H1 (cell line): ENCODE measurements at regions not wholly inside any gene's neighbourhood (a gene's known extent, or its start where the extent isn't known, plus 50 kb on each side); places are given as distances from the start of the nearest gene placed in this dataset.

Source experiments
- CTCF ChIA-PET: fragments of 300-600 bp; sonication (Branson Sonifier 250); formaldehyde crosslinking; loops from one replicate; lab custom pipeline; 2021; ENCODE audit not compliant: partially characterized antibody; lab: Charles Lee
- POLR2A ChIA-PET: fragments of 300-600 bp; sonication (Branson Sonifier 250); formaldehyde crosslinking; loops from one replicate; lab custom pipeline; 2021; ENCODE audit warnings: inconsistent platforms; ENCODE audit not compliant: partially characterized antibody; lab: Charles Lee
- DNase-seq, 2 experiments: peaks; one replicate each; pipeline versions ENCODE4 v3.0.0 to v3.0.0-alpha.2; 2010 to 2022; ENCODE audit warnings: low spot score in 2 of 2, low read depth in 1 of 2, mixed read lengths in 1 of 2
- FAIRE-seq: peaks from 2 replicates; lab custom pipeline; 2011; peaks lifted over from hg19 to GRCh38; lab: Jason Lieb, UNC
- H2AFZ ChIP-seq: 2 replicates; pipeline ENCODE4 v1.8.1; 2012; ENCODE audit warnings: low read length, inconsistent platforms
- H2AK5ac ChIP-seq: 2 replicates; pipeline ENCODE4 v1.6.1; 2013; ENCODE audit warnings: low read depth, low read length
- H2BK120ac ChIP-seq: replicated peaks from 2 replicates; pipeline ENCODE3; 2013; ENCODE audit warnings: low read depth, low read length, inconsistent platforms
- H2BK12ac ChIP-seq: 2 replicates; pipeline ENCODE4 v1.6.1; 2013; ENCODE audit warnings: low read depth, low read length
- H2BK15ac ChIP-seq: 2 replicates; pipeline ENCODE4 v1.6.1; 2013; ENCODE audit warnings: low read length
- H2BK20ac ChIP-seq: 2 replicates; pipeline ENCODE4 v1.6.1; 2013; ENCODE audit warnings: low read length
- H2BK5ac ChIP-seq: 2 replicates; pipeline ENCODE4 v1.6.1; 2013; ENCODE audit warnings: low read depth, low read length
- H3K14ac ChIP-seq: 2 replicates; pipeline ENCODE4 v1.6.1; 2013; ENCODE audit warnings: inconsistent platforms; ENCODE audit not compliant: insufficient read length
- H3K18ac ChIP-seq: 2 replicates; pipeline ENCODE4 v1.6.1; 2013; ENCODE audit warnings: low read length; ENCODE audit errors: extremely low read depth
- H3K23ac ChIP-seq: 2 replicates; pipeline ENCODE4 v1.6.1; 2013; ENCODE audit warnings: inconsistent platforms; ENCODE audit not compliant: insufficient read length
- H3K23me2 ChIP-seq: 2 replicates; pipeline ENCODE4 v1.6.1; 2013; ENCODE audit warnings: low read depth, low read length
- H3K27ac ChIP-seq: 2 replicates; pipeline ENCODE4 v1.6.1; 2011; ENCODE audit warnings: low read depth, low read length, inconsistent platforms
- H3K27me3 ChIP-seq, 4 experiments: replicated peaks in 1 of 4; 1 replicate in 1 of 4; 2 replicates in 3 of 4; pipeline versions ENCODE4 v1.6.1 to v1.8.1; 2011 to 2013; ENCODE audit warnings: low read length in 3 of 4, mild to moderate bottlenecking in 3 of 4, inconsistent platforms in 2 of 4, mixed read lengths in 2 of 4, moderate library complexity in 1 of 4; ENCODE audit not compliant: control insufficient read depth in 3 of 4, insufficient read depth in 3 of 4; ENCODE audit errors: extremely low read depth in 1 of 4
- H3K36me3 ChIP-seq, 4 experiments: 2 replicates each; pipeline versions ENCODE4 v1.6.1 to v1.8.1; 2011 to 2013; ENCODE audit warnings: mild to moderate bottlenecking in 4 of 4, low read length in 3 of 4, moderate library complexity in 2 of 4, control low read depth in 1 of 4, inconsistent platforms in 1 of 4; ENCODE audit not compliant: insufficient read depth in 4 of 4, control insufficient read depth in 2 of 4
- H3K4ac ChIP-seq: replicated peaks from 2 replicates; pipeline ENCODE3; 2013; ENCODE audit warnings: low read length, low read depth, mixed read lengths, inconsistent platforms; ENCODE audit not compliant: insufficient read length
- H3K4me1 ChIP-seq, 4 experiments: replicated peaks in 1 of 4; 1 replicate in 1 of 4; 2 replicates in 3 of 4; pipeline versions ENCODE4 v1.6.1 to v1.8.1; 2011 to 2013; ENCODE audit warnings: low read length in 3 of 4, inconsistent platforms in 2 of 4, mixed read lengths in 1 of 4; ENCODE audit not compliant: insufficient read depth in 4 of 4, control insufficient read depth in 3 of 4
- H3K4me2 ChIP-seq, 2 experiments: 2 replicates each; pipeline versions ENCODE4 v1.6.1 to v1.8.1; 2011 to 2013; ENCODE audit warnings: low read depth in 2 of 2, low read length in 2 of 2, control low read depth in 1 of 2, inconsistent platforms in 1 of 2, mild to moderate bottlenecking in 1 of 2; ENCODE audit not compliant: insufficient read depth in 1 of 2
- H3K4me3 ChIP-seq, 4 experiments: fragments of 200-600, 300-600 bp in 1 of 4; sonication (generic), shearing (Covaris generic), sonication (Bioruptor Twin) in 1 of 4; 2 replicates each; pipeline versions ENCODE4 v1.5.1 to v1.8.1; 2011 to 2016; ENCODE audit warnings: low read length in 4 of 4, low read depth in 3 of 4, control low read depth in 2 of 4, inconsistent platforms in 2 of 4, mild to moderate bottlenecking in 2 of 4, mixed read lengths in 1 of 4, moderate library complexity in 1 of 4; ENCODE audit not compliant: insufficient read depth in 2 of 4; ENCODE audit errors: extremely low read depth in 1 of 4
- H3K56ac ChIP-seq: replicated peaks from 2 replicates; pipeline ENCODE3; 2013; ENCODE audit warnings: low read depth, mild to moderate bottlenecking, mixed read lengths, low read length, inconsistent platforms; ENCODE audit not compliant: insufficient read length
- H3K79me1 ChIP-seq: 2 replicates; pipeline ENCODE4 v1.6.1; 2013; ENCODE audit warnings: low read depth, low read length, control low read depth
- H3K79me2 ChIP-seq, 2 experiments: 2 replicates each; pipeline versions ENCODE4 v1.6.1 to v1.8.1; 2012 to 2013; ENCODE audit warnings: low read length in 2 of 2, mild to moderate bottlenecking in 2 of 2, inconsistent platforms in 1 of 2; ENCODE audit not compliant: insufficient read depth in 2 of 2, control insufficient read depth in 1 of 2
- H3K9ac ChIP-seq, 4 experiments: replicated peaks in 1 of 4; 1 replicate in 1 of 4; 2 replicates in 3 of 4; pipeline versions ENCODE4 v1.6.1 to v1.8.1; 2011 to 2013; ENCODE audit warnings: low read depth in 3 of 4, low read length in 3 of 4, control low read depth in 2 of 4, mild to moderate bottlenecking in 2 of 4, moderate library complexity in 2 of 4, inconsistent platforms in 1 of 4; ENCODE audit errors: extremely low read depth in 1 of 4
- H3K9me3 ChIP-seq, 2 experiments: 2 replicates each; pipeline versions ENCODE4 v1.6.1 to v1.8.1; 2012 to 2013; ENCODE audit warnings: mild to moderate bottlenecking in 2 of 2, moderate library complexity in 2 of 2, control low read depth in 1 of 2, inconsistent platforms in 1 of 2, low read depth in 1 of 2, low read length in 1 of 2, mixed read lengths in 1 of 2; ENCODE audit not compliant: insufficient read depth in 2 of 2
- H4K20me1 ChIP-seq, 2 experiments: replicated peaks in 1 of 2; 2 replicates each; pipeline versions ENCODE3 to v1.8.1; 2011 to 2013; ENCODE audit warnings: inconsistent platforms in 2 of 2, low read length in 2 of 2, mild to moderate bottlenecking in 1 of 2; ENCODE audit not compliant: insufficient read depth in 2 of 2, control insufficient read depth in 1 of 2
- H4K5ac ChIP-seq: 2 replicates; pipeline ENCODE4 v1.6.1; 2013; ENCODE audit warnings: low read length, low read depth, mixed read lengths, inconsistent platforms; ENCODE audit not compliant: insufficient read length
- H4K8ac ChIP-seq: 2 replicates; pipeline ENCODE4 v1.8.0; 2013; ENCODE audit warnings: mild to moderate bottlenecking, moderate library complexity, low read length, inconsistent platforms; ENCODE audit not compliant: insufficient read depth; ENCODE audit errors: extremely low read depth
- H4K91ac ChIP-seq: replicated peaks from 2 replicates; pipeline ENCODE3; 2013; ENCODE audit warnings: low read length, mixed read lengths, inconsistent platforms; ENCODE audit not compliant: insufficient read length
- CHD1 ChIP-seq: IDR thresholded peaks from 2 replicates; pipeline ENCODE4 v1.6.1; 2012; ENCODE audit warnings: low read depth, low read length, improper control_type of control experiment
- SIX5 ChIP-seq: IDR thresholded peaks from 2 replicates; pipeline ENCODE4 v1.6.1; 2011; ENCODE audit warnings: mild to moderate bottlenecking, low read depth, low read length
- TAF1 ChIP-seq: IDR thresholded peaks from 2 replicates; pipeline ENCODE4 v1.6.1; 2011; ENCODE audit warnings: mild to moderate bottlenecking, low read depth, low read length
- TEAD4 ChIP-seq: IDR thresholded peaks from 2 replicates; pipeline ENCODE4 v1.6.1; 2012; ENCODE audit warnings: low read depth, low read length, inconsistent platforms, mixed read lengths
- WGBS, 2 experiments: shearing (Covaris generic) in 1 of 2; methylation state at CpG; one replicate each; pipeline versions ENCODE4 v1.1.6 to v1.1.7; 2013 to 2015; ENCODE audit warnings: low lambda C conversion rate in 2 of 2, mixed read lengths in 2 of 2, inconsistent platforms in 1 of 2, low coverage in 1 of 2, missing lambda C conversion rate in 1 of 2; ENCODE audit not compliant: insufficient replicate concordance in 2 of 2, insufficient coverage in 1 of 2, insufficient read length in 1 of 2; ENCODE audit errors: extremely low coverage in 1 of 2, missing lambda C conversion rate in 1 of 2; 5-methylcytosine and 5-hydroxymethylcytosine counted together
- TF ChIP-seq, protein P1 (sequence below): IDR thresholded peaks from 2 replicates; pipeline ENCODE4 v1.6.1; 2011; ENCODE audit warnings: low read length, improper control_type of control experiment
- TF ChIP-seq, protein P2 (sequence below): IDR thresholded peaks from 2 replicates; pipeline ENCODE4 v1.6.1; 2012; ENCODE audit warnings: inconsistent platforms
- TF ChIP-seq, protein P3 (sequence below): IDR thresholded peaks from 2 replicates; pipeline ENCODE4 v1.6.1; 2012; ENCODE audit warnings: low read length, inconsistent platforms

- peak; percentile 36 for TF ChIP-seq SIX5
- TF ChIP-seq, protein P1, sequence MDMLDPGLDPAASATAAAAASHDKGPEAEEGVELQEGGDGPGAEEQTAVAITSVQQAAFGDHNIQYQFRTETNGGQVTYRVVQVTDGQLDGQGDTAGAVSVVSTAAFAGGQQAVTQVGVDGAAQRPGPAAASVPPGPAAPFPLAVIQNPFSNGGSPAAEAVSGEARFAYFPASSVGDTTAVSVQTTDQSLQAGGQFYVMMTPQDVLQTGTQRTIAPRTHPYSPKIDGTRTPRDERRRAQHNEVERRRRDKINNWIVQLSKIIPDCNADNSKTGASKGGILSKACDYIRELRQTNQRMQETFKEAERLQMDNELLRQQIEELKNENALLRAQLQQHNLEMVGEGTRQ: 0 out of 2 replicates have a peak, but pooled peaks have one; percentile 38
- TF ChIP-seq, protein P2, sequence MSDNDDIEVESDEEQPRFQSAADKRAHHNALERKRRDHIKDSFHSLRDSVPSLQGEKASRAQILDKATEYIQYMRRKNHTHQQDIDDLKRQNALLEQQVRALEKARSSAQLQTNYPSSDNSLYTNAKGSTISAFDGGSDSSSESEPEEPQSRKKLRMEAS: 0 out of 2 replicates have a peak, but pooled peaks have one; percentile 20
- TF ChIP-seq CHD1: no peak
- TF ChIP-seq, protein P3, sequence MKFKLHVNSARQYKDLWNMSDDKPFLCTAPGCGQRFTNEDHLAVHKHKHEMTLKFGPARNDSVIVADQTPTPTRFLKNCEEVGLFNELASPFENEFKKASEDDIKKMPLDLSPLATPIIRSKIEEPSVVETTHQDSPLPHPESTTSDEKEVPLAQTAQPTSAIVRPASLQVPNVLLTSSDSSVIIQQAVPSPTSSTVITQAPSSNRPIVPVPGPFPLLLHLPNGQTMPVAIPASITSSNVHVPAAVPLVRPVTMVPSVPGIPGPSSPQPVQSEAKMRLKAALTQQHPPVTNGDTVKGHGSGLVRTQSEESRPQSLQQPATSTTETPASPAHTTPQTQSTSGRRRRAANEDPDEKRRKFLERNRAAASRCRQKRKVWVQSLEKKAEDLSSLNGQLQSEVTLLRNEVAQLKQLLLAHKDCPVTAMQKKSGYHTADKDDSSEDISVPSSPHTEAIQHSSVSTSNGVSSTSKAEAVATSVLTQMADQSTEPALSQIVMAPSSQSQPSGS: no peak
- no peak for TF ChIP-seq TAF1
- peak; percentile 36; the same call in 1 of the 2 replicates for TF ChIP-seq TEAD4
- CTCF ChIA-PET: interaction anchor here (0.6 to 10.0 kb wide), 51 partner anchors 8 to 968 kb away, joined by 3 to 91 read pairs (median 5); partner anchors contain the start of gene IGFBP5
- H3K56ac ChIP-seq: no peak overlapping the region
- H3K4me3 ChIP-seq: peak overlapping the region in 1 of 4 experiments; percentile 35; a peak in 2 of 8 replicates
- no peak overlapping the region for H2BK5ac ChIP-seq
- no peak overlapping the region for H3K14ac ChIP-seq
- H3K23ac ChIP-seq: no peak overlapping the region
- no peaks in the 10 kb centered on the region for H3K36me3 ChIP-seq
- no peak overlapping the region for H2BK20ac ChIP-seq
- no peaks in the 10 kb centered on the region for H3K79me1 ChIP-seq
- no peak overlapping the region for H3K27ac ChIP-seq
- H3K9me3 ChIP-seq: no peaks in the 10 kb centered on the region
- no peaks in the 10 kb centered on the region for H3K23me2 ChIP-seq
- no peak overlapping the region; the same call in 1 of the 2 replicates for H2AFZ ChIP-seq
- H2BK12ac ChIP-seq: no peak overlapping the region
- H4K5ac ChIP-seq: no peak overlapping the region
- no peaks in the 10 kb centered on the region for H3K79me2 ChIP-seq
- H3K18ac ChIP-seq: no peak overlapping the region
- no peak overlapping the region for H2AK5ac ChIP-seq
- no peak overlapping the region for H3K4ac ChIP-seq
- peaks cover 0 to 5% (median under 1%) of the 10 kb centered on the region in 4 experiments; a peak in 2 of 7 replicates for H3K4me1 ChIP-seq
- FAIRE-seq: peak; percentile 93
- no peak for DNase-seq
- peaks cover 0 to 2% (median 0%) of the 10 kb centered on the region in 4 experiments; a peak in 1 of 7 replicates for H3K27me3 ChIP-seq
- WGBS, 2 experiments: 74% methylated on average over 2 of the region's 2 CpGs; no CpG with 5 or more reads in 1 of the 2 experiments
- no peak overlapping the region for H3K9ac ChIP-seq
- peak overlapping the region; percentile 12 to 45; a peak in 3 of 4 replicates for H3K4me2 ChIP-seq
- no peaks in the 10 kb centered on the region for H4K20me1 ChIP-seq
- H4K8ac ChIP-seq: no peak overlapping the region
- POLR2A ChIA-PET: interaction anchor here (0.9 kb wide), 1 partner anchor 1151 kb away, joined by 3 read pairs; the partner anchor contains the start of gene RPL37A
- no peak overlapping the region for H4K91ac ChIP-seq
- H2BK15ac ChIP-seq: no peak overlapping the region
- H2BK120ac ChIP-seq: no peak overlapping the region
These were observed 352.6 kb downstream of the TNS1 start for GRCh38 chr2:217650229-217650628.
